ENCODE measurements at regions not wholly inside any gene's neighbourhood (a gene's known extent, or its start where the extent isn't known, plus 50 kb on each side); places are given as distances from the start of the nearest gene placed in this dataset.

DNA sequence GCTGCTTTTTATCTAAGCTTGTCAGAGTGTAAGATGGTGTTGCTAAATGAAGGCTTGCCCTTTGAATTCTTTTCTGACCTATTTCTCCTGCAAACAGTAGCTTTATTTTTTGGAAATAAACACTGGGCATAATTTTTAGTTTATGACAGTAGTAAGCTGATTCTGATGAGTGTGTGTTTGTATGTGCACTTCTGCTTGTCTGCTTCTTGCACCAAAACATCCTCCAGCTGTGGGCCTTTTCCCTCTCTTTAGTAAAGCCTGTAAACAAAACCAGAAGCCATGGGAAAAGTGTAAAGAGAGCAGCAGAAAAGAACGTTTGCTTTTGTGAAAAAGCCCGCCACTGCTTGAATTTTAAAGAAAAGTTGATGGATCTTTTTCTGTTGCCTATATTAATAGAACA, 136.4 kb upstream of the IL12A start:
- no peaks in the 10 kb centered on the region for H3K9me3 ChIP-seq (replicated peaks; ENCODE audit: low read length)
- no peaks in the 10 kb centered on the region for H3K27me3 ChIP-seq (ENCODE audit: control insufficient read depth, insufficient read depth, low read length)
- H3K4me2 ChIP-seq (ENCODE audit: low read length): peak overlapping the region; percentile 80
- peak overlapping the region; percentile 84 for H3K9ac ChIP-seq (ENCODE audit: low read depth, low read length)
- peaks cover 65% of the 10 kb centered on the region for H3K4me1 ChIP-seq (ENCODE audit: control insufficient read depth, insufficient read depth, low read length)
- no peaks in the 10 kb centered on the region for H3K36me3 ChIP-seq (ENCODE audit: insufficient read depth, low read length)
- H3K4me3 ChIP-seq (ENCODE audit: low read length): peak overlapping the region; percentile 61

DNA sequence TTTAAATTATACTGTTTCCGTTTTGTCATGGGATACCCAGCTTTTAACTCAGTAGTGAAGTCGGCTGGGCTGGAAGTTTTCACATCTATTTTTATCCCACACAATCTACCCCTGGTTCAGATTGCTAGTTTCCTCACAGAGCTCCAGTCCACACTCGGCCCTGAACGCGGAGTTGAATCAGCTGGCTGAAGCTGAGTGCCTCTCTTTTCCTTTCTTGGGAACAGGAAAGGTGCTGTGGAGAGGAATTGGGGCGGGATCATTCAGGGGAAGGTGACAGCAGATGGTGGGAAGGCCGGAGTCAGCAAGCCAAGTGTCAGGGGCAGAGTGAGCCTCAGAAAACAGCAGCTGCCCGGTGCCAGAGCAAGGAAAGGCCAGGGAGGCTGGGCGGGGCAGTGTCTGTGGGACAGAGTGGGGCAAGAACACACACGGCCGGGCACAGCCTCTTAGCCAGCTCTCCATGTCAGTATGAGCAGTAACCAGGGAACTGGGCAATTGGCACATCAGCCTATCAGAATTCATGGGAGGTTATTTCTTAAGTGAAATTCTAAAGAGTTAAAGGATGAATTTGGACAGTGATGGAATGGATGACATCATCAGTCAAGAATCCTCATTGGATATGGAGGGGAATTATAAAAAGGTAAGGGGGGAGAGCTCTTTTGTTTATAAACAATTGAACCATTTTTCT, 135.7 kb upstream of the IL12A start:
- Histone ChIP-seq H3K4me2 (ENCODE audit: low read length) (peak overlapping the region; percentile 80), H3K9me3 (replicated peaks; ENCODE audit: low read length) (no peaks in the 10 kb centered on the region), H3K36me3 (ENCODE audit: insufficient read depth, low read length) (no peaks in the 10 kb centered on the region), H3K4me1 (ENCODE audit: control insufficient read depth, insufficient read depth, low read length) (peaks cover 67% of the 10 kb centered on the region), H3K9ac (ENCODE audit: low read depth, low read length) (peak overlapping the region; percentile 84), H3K4me3 (ENCODE audit: low read length) (peak overlapping the region; percentile 61), H3K27me3 (ENCODE audit: control insufficient read depth, insufficient read depth, low read length) (no peaks in the 10 kb centered on the region)

DNA sequence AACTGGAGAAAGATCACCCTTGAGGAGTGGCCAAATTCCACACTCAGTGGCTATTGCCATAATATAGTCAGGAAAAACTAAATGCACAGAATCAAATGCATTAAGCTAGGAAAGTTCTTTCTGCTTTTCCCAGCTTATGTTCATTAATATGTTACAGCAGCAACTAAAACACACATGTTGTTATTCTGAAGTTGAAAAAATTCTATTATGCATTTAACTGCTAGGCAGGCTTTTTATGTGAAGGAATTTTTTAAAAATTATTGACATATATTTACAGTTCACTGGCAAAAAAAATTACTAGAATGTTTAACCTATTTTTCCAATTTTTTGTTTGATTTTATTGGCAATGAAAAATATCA, 135.2 kb upstream of the IL12A start:
- H3K9me3 ChIP-seq (replicated peaks; ENCODE audit: low read length): no peaks in the 10 kb centered on the region
- peak overlapping the region; percentile 80 for H3K4me2 ChIP-seq (ENCODE audit: low read length)
- H3K4me1 ChIP-seq (ENCODE audit: control insufficient read depth, insufficient read depth, low read length): peaks cover 69% of the 10 kb centered on the region
- peak overlapping the region; percentile 61 for H3K4me3 ChIP-seq (ENCODE audit: low read length)
- H3K36me3 ChIP-seq (ENCODE audit: insufficient read depth, low read length): no peaks in the 10 kb centered on the region
- H3K9ac ChIP-seq (ENCODE audit: low read depth, low read length): peak overlapping the region; percentile 84
- H3K27me3 ChIP-seq (ENCODE audit: control insufficient read depth, insufficient read depth, low read length): no peaks in the 10 kb centered on the region

DNA sequence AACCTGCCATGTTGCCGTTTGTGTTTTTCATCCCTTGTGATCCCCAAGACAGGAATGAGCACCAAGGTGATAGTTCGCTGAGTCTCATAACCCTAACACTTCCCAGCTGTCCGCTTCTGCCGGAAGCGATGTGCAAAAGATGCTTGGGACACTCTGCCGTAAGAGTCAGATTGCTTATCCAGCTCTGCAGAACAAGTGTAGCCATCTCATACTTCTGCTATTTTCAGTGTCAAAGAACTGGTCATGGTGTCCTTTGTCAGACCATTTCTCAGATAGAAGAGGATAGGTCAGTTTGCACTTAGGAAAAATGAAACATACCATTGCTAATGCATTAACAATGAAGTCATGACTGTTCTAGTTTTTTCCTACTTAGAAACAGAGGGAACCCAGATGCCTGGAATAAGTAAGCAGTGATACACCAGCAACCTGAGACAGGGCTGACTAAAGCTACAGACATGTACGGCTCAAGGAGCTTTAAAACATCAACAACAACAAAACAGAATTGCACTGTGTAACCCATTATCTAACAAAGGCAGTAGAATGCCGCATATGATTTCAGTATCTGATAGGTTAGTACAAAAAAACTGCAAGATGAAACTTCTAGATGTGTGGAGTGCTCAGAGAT, 134.0 kb upstream of the IL12A start:
- Histone ChIP-seq H3K4me2 (ENCODE audit: low read length) (peak overlapping the region; percentile 80), H3K9ac (ENCODE audit: low read depth, low read length) (peak overlapping the region; percentile 84), H3K4me3 (ENCODE audit: low read length) (peak overlapping the region; percentile 61), H3K27me3 (ENCODE audit: control insufficient read depth, insufficient read depth, low read length) (no peaks in the 10 kb centered on the region), H3K9me3 (replicated peaks; ENCODE audit: low read length) (no peaks in the 10 kb centered on the region), H3K4me1 (ENCODE audit: control insufficient read depth, insufficient read depth, low read length) (peaks cover 67% of the 10 kb centered on the region), H3K36me3 (ENCODE audit: insufficient read depth, low read length) (no peaks in the 10 kb centered on the region)

DNA sequence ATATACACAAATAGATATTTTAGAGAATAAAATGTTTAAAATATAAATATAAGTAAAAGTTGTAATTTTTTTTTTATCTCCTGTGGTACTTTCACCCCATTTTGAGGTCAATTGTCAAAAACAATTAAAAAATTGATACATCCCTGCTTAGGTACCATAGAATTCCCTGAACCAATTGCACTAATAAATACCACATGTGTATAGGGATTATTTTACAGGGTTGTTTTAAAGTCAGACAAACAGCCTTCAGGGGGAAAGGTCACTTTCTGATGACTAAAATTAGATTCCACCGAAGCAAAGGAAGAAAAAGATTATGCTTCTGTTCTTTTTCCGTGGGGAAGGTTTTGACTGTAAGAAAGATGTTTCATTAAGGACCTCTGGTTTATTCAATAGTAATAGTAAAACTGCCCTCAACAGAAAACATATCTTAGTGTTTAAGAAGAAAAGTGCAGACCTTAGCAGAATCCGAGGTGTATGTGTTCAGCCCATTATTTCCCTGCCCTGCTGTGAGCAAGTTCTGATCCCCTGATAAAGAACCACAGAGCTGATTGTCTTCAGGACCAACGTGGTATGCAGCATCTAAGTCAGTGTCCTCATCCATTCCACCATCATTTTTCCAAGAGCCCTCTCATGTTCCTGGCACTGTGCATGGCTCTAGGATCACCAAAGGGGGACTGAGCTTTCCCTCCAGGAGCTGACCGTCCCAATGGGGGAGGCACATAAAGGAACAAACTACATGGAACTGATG, 132.9 kb upstream of the IL12A start:
- peaks cover 79% of the 10 kb centered on the region for H3K4me1 ChIP-seq (ENCODE audit: control insufficient read depth, insufficient read depth, low read length)
- H3K27me3 ChIP-seq (ENCODE audit: control insufficient read depth, insufficient read depth, low read length): no peaks in the 10 kb centered on the region
- peak overlapping the region; percentile 17 for H3K4me3 ChIP-seq (ENCODE audit: low read length)
- peak overlapping the region; percentile 80 for H3K4me2 ChIP-seq (ENCODE audit: low read length)
- H3K9ac ChIP-seq (ENCODE audit: low read depth, low read length): peak overlapping the region; percentile 73
- no peaks in the 10 kb centered on the region for H3K9me3 ChIP-seq (replicated peaks; ENCODE audit: low read length)
- H3K36me3 ChIP-seq (ENCODE audit: insufficient read depth, low read length): no peaks in the 10 kb centered on the region

DNA sequence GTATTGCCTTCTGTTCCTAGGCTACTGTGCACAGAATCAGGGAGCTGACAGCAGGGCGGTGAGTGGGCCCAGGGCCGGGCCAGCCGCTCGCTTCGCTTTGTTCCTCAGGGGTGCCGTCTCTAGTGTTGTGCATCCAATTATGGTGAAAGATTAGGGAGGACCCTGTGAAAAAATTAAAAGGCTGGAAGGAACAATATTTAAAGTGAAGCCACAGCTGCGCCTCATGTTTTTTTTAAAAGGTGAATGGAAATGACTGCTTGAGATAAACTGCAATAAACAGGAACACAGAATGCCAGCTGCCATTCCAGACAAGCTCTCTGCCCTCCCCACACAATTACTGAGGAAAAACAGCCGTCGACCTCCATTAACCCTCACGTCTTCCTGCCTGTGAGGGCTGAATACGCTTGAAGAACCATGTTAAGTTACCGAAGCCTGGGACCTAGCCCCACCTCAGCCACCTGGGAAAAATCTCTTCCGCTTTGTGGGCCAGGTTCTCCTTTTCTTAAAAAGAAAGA, 132.0 kb upstream of the IL12A start:
- Histone ChIP-seq H3K4me1 (ENCODE audit: control insufficient read depth, insufficient read depth, low read length) (peaks cover 82% of the 10 kb centered on the region), H3K27me3 (ENCODE audit: control insufficient read depth, insufficient read depth, low read length) (no peaks in the 10 kb centered on the region), H3K9me3 (replicated peaks; ENCODE audit: low read length) (no peaks in the 10 kb centered on the region), H3K36me3 (ENCODE audit: insufficient read depth, low read length) (no peaks in the 10 kb centered on the region), H3K4me3 (ENCODE audit: low read length) (peak overlapping the region; percentile 15), H3K9ac (ENCODE audit: low read depth, low read length) (peak overlapping the region; percentile 73), H3K4me2 (ENCODE audit: low read length) (peak overlapping the region; percentile 80)

DNA sequence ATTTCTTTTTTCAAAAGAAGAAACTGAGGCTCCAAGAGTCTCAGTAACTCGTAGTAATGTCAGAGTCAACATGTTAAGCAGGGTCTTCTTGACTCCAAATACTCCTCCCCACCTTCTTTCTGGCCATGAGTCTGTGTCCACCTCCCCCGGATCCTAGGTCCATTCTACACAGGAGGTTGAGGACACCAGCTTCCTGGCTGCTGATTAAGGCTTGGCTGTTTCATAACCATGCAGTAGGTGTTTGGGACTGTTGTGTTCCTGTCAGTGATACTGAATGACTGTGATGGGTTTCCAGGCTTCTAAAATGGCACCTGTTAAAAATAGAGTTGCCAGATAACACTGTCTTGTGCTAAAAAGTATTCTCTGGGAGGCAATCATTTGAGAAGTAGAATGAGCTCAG, 130.8 kb upstream of the IL12A start:
- no peak overlapping the region for H3K4me2 ChIP-seq (ENCODE audit: low read length)
- H3K4me1 ChIP-seq (ENCODE audit: control insufficient read depth, insufficient read depth, low read length): peaks cover 77% of the 10 kb centered on the region
- H3K9me3 ChIP-seq (replicated peaks; ENCODE audit: low read length): no peaks in the 10 kb centered on the region
- H3K27me3 ChIP-seq (ENCODE audit: control insufficient read depth, insufficient read depth, low read length): no peaks in the 10 kb centered on the region
- no peak overlapping the region for H3K4me3 ChIP-seq (ENCODE audit: low read length)
- no peaks in the 10 kb centered on the region for H3K36me3 ChIP-seq (ENCODE audit: insufficient read depth, low read length)
- H3K9ac ChIP-seq (ENCODE audit: low read depth, low read length): no peak overlapping the region

DNA sequence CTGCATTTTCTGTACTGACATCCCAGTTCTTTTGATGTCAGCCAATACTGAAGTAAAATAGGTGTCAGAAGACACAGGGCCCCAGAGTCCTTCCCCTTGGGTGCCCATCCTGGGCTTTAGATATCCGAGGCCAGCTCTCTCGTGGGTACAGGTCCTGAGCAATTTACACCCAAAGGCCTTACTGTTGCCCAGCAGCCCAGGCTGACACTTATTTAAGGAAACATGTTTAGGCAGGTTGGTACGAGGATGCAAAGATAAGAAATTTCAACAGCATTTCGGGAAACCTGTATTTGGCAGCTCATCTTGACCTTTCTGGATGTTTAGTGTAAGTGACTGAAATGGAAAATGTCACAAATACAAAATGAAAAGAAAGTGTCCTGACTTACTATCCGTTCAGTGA, 130.0 kb upstream of the IL12A start:
- no peaks in the 10 kb centered on the region for H3K36me3 ChIP-seq (ENCODE audit: insufficient read depth, low read length)
- no peaks in the 10 kb centered on the region for H3K9me3 ChIP-seq (replicated peaks; ENCODE audit: low read length)
- no peak overlapping the region for H3K9ac ChIP-seq (ENCODE audit: low read depth, low read length)
- H3K4me3 ChIP-seq (ENCODE audit: low read length): no peak overlapping the region
- peaks cover 69% of the 10 kb centered on the region for H3K4me1 ChIP-seq (ENCODE audit: control insufficient read depth, insufficient read depth, low read length)
- no peak overlapping the region for H3K4me2 ChIP-seq (ENCODE audit: low read length)
- H3K27me3 ChIP-seq (ENCODE audit: control insufficient read depth, insufficient read depth, low read length): no peaks in the 10 kb centered on the region

DNA sequence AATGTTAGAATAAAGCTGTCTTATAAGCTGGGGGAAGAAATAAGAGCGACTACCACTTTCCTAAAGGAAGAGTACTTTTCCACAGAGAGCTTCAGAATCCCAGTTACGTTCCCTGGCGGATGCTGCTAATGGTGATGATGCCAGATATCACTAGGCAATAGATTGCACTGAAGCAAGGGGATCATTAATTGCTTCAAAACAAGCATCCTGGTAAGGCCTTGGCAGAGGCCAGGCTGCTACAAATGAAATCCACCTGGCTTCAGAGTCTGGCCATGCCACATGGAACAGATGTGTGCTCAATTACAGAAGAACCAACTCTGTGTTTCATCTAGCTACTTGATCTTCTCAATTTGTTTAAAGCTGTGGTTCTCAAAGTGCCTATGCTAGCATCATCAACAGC, 129.2 kb upstream of the IL12A start:
- no peaks in the 10 kb centered on the region for H3K36me3 ChIP-seq (ENCODE audit: insufficient read depth, low read length)
- no peaks in the 10 kb centered on the region for H3K27me3 ChIP-seq (ENCODE audit: control insufficient read depth, insufficient read depth, low read length)
- no peaks in the 10 kb centered on the region for H3K9me3 ChIP-seq (replicated peaks; ENCODE audit: low read length)
- H3K9ac ChIP-seq (ENCODE audit: low read depth, low read length): no peak overlapping the region
- no peak overlapping the region for H3K4me3 ChIP-seq (ENCODE audit: low read length)
- no peak overlapping the region for H3K4me2 ChIP-seq (ENCODE audit: low read length)
- H3K4me1 ChIP-seq (ENCODE audit: control insufficient read depth, insufficient read depth, low read length): peaks cover 62% of the 10 kb centered on the region

DNA sequence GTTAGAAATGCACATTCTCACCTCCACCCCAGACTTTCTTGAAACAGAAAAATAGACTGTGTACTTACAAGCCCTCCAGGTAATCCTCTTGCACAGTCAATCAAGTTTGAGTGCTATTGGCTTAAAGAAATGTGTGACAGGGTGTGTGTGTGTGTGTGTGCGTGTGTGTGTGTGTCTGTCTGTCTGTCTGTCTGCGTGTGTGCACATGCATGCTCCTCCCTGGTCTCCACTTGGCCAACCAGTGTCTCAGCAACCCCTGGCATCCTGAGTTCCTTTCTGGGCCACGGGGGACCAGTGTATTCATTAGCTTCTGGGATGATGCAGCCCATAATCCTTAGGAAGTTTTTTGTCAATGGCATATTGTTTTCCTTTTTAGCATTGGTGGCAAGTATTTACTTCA, 128.8 kb upstream of the IL12A start:
- H3K4me1 ChIP-seq (ENCODE audit: control insufficient read depth, insufficient read depth, low read length): peaks cover 65% of the 10 kb centered on the region
- no peak overlapping the region for H3K4me3 ChIP-seq (ENCODE audit: low read length)
- H3K27me3 ChIP-seq (ENCODE audit: control insufficient read depth, insufficient read depth, low read length): no peaks in the 10 kb centered on the region
- no peak overlapping the region for H3K9ac ChIP-seq (ENCODE audit: low read depth, low read length)
- no peak overlapping the region for H3K4me2 ChIP-seq (ENCODE audit: low read length)
- no peaks in the 10 kb centered on the region for H3K36me3 ChIP-seq (ENCODE audit: insufficient read depth, low read length)
- H3K9me3 ChIP-seq (replicated peaks; ENCODE audit: low read length): no peaks in the 10 kb centered on the region

DNA sequence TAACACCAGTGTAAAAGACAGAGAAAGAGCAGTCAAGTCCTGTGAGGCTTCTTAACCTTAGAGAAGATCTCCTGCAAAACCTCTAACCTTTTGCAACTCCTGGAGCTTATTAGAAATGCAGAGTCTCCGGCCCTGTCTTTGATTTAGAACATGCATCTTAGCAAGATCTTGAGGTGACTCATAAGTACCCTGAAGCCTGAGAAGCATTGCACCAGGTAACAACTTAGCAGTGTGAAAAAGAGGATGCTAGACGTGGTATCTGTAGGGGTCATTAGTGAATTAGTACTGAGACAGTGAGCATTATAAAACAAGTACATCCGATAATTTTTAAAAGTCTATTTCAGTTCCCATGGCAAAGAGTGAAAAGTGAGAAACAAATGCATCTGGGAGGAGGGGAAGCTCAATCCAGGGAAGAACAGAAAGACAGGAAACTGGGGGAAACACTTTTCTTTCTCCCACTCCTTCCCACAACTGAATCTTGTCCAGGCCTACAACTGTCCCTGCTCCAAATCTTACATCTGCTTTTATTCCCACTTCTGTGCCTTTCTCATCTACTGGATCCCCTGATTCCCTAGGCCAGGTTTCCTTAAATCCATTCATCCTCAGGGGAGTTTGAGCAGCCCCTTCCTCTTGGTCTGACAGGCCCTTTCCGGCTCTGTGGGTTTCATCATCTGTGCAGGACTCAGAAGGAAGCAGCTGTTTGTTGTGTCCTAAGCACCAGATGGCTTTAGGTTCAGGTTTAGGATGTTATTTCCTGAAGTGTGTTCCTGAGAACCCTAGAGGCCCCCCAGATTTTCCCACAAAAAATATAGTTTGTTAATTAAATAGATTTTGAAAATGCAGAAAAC, 128.1 kb upstream of the IL12A start:
- H3K27me3 ChIP-seq (ENCODE audit: control insufficient read depth, insufficient read depth, low read length): no peaks in the 10 kb centered on the region
- H3K4me3 ChIP-seq (ENCODE audit: low read length): no peak overlapping the region
- peak overlapping the region; percentile 31 for H3K9ac ChIP-seq (ENCODE audit: low read depth, low read length)
- H3K4me2 ChIP-seq (ENCODE audit: low read length): peak overlapping the region; percentile 24
- H3K9me3 ChIP-seq (replicated peaks; ENCODE audit: low read length): no peaks in the 10 kb centered on the region
- H3K4me1 ChIP-seq (ENCODE audit: control insufficient read depth, insufficient read depth, low read length): peaks cover 65% of the 10 kb centered on the region
- H3K36me3 ChIP-seq (ENCODE audit: insufficient read depth, low read length): no peaks in the 10 kb centered on the region
